HepG2 (cell line): ENCODE measurements at regions not wholly inside any gene's neighbourhood (a gene's known extent, or its start where the extent isn't known, plus 50 kb on each side); places are given as distances from the start of the nearest gene placed in this dataset.

ENCODE experiments used
- ATF3 ChIP-seq: sonication (generic); formaldehyde crosslinking; IDR thresholded peaks from 2 replicates; pipeline ENCODE4 v1.4.0; 2020; ENCODE audit warnings: missing genetic modification reagents
- CBX1 ChIP-seq: IDR thresholded peaks from one replicate; pipeline ENCODE4 v1.6.1; 2016; ENCODE audit warnings: antibody characterized with exemption, low read depth
- ELF4 ChIP-seq: sonication (generic); formaldehyde crosslinking; IDR thresholded peaks from 2 replicates; pipeline ENCODE4 v1.5.0; 2020; ENCODE audit warnings: missing genetic modification reagents, mild to moderate bottlenecking, moderate library complexity, borderline replicate concordance
- ERF ChIP-seq: IDR thresholded peaks from 2 replicates; pipeline ENCODE4 v1.6.1; 2018; ENCODE audit warnings: missing biosample characterization, missing genetic modification reagents
- FOSL1 ChIP-seq: sonication (generic); formaldehyde crosslinking; IDR thresholded peaks from 2 replicates; pipeline ENCODE4 v1.9.0; 2021; ENCODE audit warnings: missing genetic modification reagents, borderline replicate concordance
- FOXK1 ChIP-seq: sonication (generic); formaldehyde crosslinking; IDR thresholded peaks from 2 replicates; pipeline ENCODE4 v1.4.0; 2020; ENCODE audit warnings: low read depth, missing genetic modification reagents, borderline replicate concordance
- MED13 ChIP-seq: sonication (generic); formaldehyde crosslinking; IDR thresholded peaks from 2 replicates; pipeline ENCODE4 v1.5.0; 2020; ENCODE audit warnings: missing genetic modification reagents
- MEF2D ChIP-seq: sonication (generic); formaldehyde crosslinking; IDR thresholded peaks from 2 replicates; pipeline ENCODE4 v1.5.1; 2020; ENCODE audit warnings: mild to moderate bottlenecking, missing genetic modification reagents
- NFYB ChIP-seq: sonication (generic); formaldehyde crosslinking; IDR thresholded peaks from 2 replicates; pipeline ENCODE4 v1.4.0; 2020; ENCODE audit warnings: missing genetic modification reagents
- SMYD3 ChIP-seq: sonication (generic); formaldehyde crosslinking; IDR thresholded peaks from 2 replicates; pipeline ENCODE4 v1.8.1; 2023; ENCODE audit warnings: mild to moderate bottlenecking, missing genetic modification reagents
- THYN1 ChIP-seq: sonication (generic); formaldehyde crosslinking; IDR thresholded peaks from 2 replicates; pipeline ENCODE4 v1.8.1; 2023; ENCODE audit warnings: low read depth, mild to moderate bottlenecking, moderate library complexity, missing genetic modification reagents, borderline replicate concordance
- ZC3H13 ChIP-seq: sonication (generic); formaldehyde crosslinking; IDR thresholded peaks from 2 replicates; pipeline ENCODE4 v1.8.1; 2023; ENCODE audit warnings: mild to moderate bottlenecking, missing genetic modification reagents, moderate library complexity
- ZNF337 ChIP-seq: sonication (generic); formaldehyde crosslinking; IDR thresholded peaks from 2 replicates; pipeline ENCODE4 v1.5.1; 2020; ENCODE audit warnings: missing genetic modification reagents, low read depth, mild to moderate bottlenecking, borderline replicate concordance
- ZNF577 ChIP-seq: sonication (generic); formaldehyde crosslinking; IDR thresholded peaks from 2 replicates; pipeline ENCODE4 v1.4.0; 2020; ENCODE audit warnings: mild to moderate bottlenecking, low read depth, missing genetic modification reagents, borderline replicate concordance
- ZNF660 ChIP-seq: sonication (generic); formaldehyde crosslinking; IDR thresholded peaks from 2 replicates; pipeline ENCODE4 v1.5.1; 2020; ENCODE audit warnings: mild to moderate bottlenecking, low read depth, missing genetic modification reagents, borderline replicate concordance
- ZSCAN21 ChIP-seq: sonication (generic); formaldehyde crosslinking; IDR thresholded peaks from 2 replicates; pipeline ENCODE4 v1.8.0; 2022; ENCODE audit warnings: mild to moderate bottlenecking, missing genetic modification reagents, moderate library complexity, borderline replicate concordance
- ZSCAN25 ChIP-seq: sonication (generic); formaldehyde crosslinking; IDR thresholded peaks from 2 replicates; pipeline ENCODE4 v1.8.0; 2022; ENCODE audit warnings: mild to moderate bottlenecking, missing genetic modification reagents
- TF ChIP-seq, protein P1 (sequence below), 2 experiments: sonication (generic) in 1 of 2; formaldehyde crosslinking in 1 of 2; IDR thresholded peaks; 2 replicates each; pipeline versions ENCODE4 v1.6.1 to v1.9.0; 2014 to 2022; ENCODE audit warnings: antibody characterized with exemption in 1 of 2, borderline replicate concordance in 1 of 2, inconsistent platforms in 1 of 2, low read depth in 1 of 2, missing genetic modification reagents in 1 of 2
- TF ChIP-seq, protein P2 (sequence below): IDR thresholded peaks from 2 replicates; pipeline ENCODE4 v1.6.1; 2016; ENCODE audit warnings: low read depth, borderline replicate concordance
- TF ChIP-seq, protein P3 (sequence below): IDR thresholded peaks from 2 replicates; pipeline ENCODE4 v1.6.1; 2016; ENCODE audit warnings: low read depth, control low read depth
- TF ChIP-seq, protein P4 (sequence below): sonication (generic); formaldehyde crosslinking; IDR thresholded peaks from 2 replicates; pipeline ENCODE4 v1.5.0; 2020; ENCODE audit warnings: mild to moderate bottlenecking, missing genetic modification reagents

DNA sequence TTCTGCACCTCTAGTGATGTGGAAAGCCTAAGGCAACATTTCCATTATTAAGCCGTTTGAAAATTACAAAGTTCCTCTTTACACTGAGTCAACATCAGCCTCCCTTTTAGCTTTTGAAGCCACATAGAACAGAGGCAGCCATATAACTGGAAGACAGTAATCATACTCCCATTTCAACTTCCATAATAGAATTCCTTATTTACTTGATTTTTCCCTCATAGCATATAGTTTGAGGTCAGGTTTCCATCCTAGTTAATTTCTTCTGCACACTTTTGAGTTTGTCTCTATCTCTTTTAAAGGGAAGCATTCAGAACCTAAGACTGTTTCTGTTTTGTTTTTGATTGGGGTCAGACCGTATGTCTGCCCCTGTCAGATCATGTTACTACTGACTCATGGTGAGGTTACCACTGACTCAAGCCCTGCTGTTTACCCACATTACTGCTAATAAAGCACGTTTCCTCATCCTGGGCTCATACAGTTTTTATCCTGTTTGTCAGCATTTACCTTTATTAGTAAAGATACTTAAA lies 161.0 kb downstream of the SLC38A4 start (continued):
- TF ChIP-seq FOXK1 (CRISPR knock-in tag) (peak; percentile 80; the same call in 1 of the 2 replicates), ERF (CRISPR knock-in tag) (no peak; the same call in 1 of the 2 replicates), CBX1 (no peak), ZSCAN25 (no peak), NFYB (CRISPR knock-in tag) (no peak), ELF4 (CRISPR knock-in tag) (no peak), MEF2D (CRISPR knock-in tag) (peak; percentile 26; the same call in 1 of the 2 replicates), MED13 (CRISPR knock-in tag) (no peak), ZC3H13 (no peak), ZSCAN21 (CRISPR knock-in tag) (no peak), SMYD3 (CRISPR knock-in tag) (peak; percentile 37; the same call in 1 of the 2 replicates), ZNF577 (no peak), FOSL1 (CRISPR knock-in tag) (no peak; the same call in 1 of the 2 replicates), THYN1 (CRISPR knock-in tag) (no peak), ZNF337 (no peak), ATF3 (peak; percentile 63; the same call in 1 of the 2 replicates), ZNF660 (no peak)
- TF ChIP-seq, protein P1, sequence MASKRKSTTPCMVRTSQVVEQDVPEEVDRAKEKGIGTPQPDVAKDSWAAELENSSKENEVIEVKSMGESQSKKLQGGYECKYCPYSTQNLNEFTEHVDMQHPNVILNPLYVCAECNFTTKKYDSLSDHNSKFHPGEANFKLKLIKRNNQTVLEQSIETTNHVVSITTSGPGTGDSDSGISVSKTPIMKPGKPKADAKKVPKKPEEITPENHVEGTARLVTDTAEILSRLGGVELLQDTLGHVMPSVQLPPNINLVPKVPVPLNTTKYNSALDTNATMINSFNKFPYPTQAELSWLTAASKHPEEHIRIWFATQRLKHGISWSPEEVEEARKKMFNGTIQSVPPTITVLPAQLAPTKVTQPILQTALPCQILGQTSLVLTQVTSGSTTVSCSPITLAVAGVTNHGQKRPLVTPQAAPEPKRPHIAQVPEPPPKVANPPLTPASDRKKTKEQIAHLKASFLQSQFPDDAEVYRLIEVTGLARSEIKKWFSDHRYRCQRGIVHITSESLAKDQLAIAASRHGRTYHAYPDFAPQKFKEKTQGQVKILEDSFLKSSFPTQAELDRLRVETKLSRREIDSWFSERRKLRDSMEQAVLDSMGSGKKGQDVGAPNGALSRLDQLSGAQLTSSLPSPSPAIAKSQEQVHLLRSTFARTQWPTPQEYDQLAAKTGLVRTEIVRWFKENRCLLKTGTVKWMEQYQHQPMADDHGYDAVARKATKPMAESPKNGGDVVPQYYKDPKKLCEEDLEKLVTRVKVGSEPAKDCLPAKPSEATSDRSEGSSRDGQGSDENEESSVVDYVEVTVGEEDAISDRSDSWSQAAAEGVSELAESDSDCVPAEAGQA (IDR thresholded peaks at IDR 0.05; ENCODE audit: low read depth), result no peak
- TF ChIP-seq, protein P1 (CRISPR knock-in tag; IDR thresholded peaks at IDR 0.05; ENCODE audit: borderline replicate concordance), result no peak
- TF ChIP-seq, protein P2, sequence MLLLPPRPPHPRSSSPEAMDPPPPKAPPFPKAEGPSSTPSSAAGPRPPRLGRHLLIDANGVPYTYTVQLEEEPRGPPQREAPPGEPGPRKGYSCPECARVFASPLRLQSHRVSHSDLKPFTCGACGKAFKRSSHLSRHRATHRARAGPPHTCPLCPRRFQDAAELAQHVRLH (CRISPR knock-in tag), result no peak
- TF ChIP-seq, protein P3, sequence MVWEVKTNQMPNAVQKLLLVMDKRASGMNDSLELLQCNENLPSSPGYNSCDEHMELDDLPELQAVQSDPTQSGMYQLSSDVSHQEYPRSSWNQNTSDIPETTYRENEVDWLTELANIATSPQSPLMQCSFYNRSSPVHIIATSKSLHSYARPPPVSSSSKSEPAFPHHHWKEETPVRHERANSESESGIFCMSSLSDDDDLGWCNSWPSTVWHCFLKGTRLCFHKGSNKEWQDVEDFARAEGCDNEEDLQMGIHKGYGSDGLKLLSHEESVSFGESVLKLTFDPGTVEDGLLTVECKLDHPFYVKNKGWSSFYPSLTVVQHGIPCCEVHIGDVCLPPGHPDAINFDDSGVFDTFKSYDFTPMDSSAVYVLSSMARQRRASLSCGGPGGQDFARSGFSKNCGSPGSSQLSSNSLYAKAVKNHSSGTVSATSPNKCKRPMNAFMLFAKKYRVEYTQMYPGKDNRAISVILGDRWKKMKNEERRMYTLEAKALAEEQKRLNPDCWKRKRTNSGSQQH (CRISPR knock-in tag), result no peak
- TF ChIP-seq, protein P4, sequence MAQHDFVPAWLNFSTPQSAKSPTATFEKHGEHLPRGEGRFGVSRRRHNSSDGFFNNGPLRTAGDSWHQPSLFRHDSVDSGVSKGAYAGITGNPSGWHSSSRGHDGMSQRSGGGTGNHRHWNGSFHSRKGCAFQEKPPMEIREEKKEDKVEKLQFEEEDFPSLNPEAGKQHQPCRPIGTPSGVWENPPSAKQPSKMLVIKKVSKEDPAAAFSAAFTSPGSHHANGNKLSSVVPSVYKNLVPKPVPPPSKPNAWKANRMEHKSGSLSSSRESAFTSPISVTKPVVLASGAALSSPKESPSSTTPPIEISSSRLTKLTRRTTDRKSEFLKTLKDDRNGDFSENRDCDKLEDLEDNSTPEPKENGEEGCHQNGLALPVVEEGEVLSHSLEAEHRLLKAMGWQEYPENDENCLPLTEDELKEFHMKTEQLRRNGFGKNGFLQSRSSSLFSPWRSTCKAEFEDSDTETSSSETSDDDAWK (CRISPR knock-in tag), result no peak
